B cell (primary cell): ENCODE measurements at regions not wholly inside any gene's neighbourhood (a gene's known extent, or its start where the extent isn't known, plus 50 kb on each side); places are given as distances from the start of the nearest gene placed in this dataset.

Experiments
- ATAC-seq: fragments of 200-7000 bp; cut with Tn5 transposase; one replicate; pipeline ENCODE4 v1.10.0; 2021; ENCODE audit warnings: low read depth, mild to moderate bottlenecking, moderate number of reproducible peaks, moderate library complexity
- CTCF ChIA-PET: fragments of 350-600 bp; sonication (Branson Sonifier 250); formaldehyde crosslinking; loops from one replicate; lab custom pipeline; 2021; ENCODE audit warnings: antibody characterized with exemption, inconsistent platforms; lab: Charles Lee
- POLR2A ChIA-PET: fragments of 350-600 bp; sonication (Branson Sonifier 250); formaldehyde crosslinking; loops from one replicate; lab custom pipeline; 2021; ENCODE audit warnings: antibody characterized with exemption; lab: Charles Lee
- DNase-seq: peaks from one replicate; pipeline ENCODE4 v3.0.0; 2013
- H2AFZ ChIP-seq: 2 replicates; pipeline ENCODE4 v1.6.1; 2012; ENCODE audit warnings: mild to moderate bottlenecking, low read depth, low read length; ENCODE audit not compliant: insufficient read depth, poor library complexity, severe bottlenecking
- H3K27ac ChIP-seq, 2 donors: 1 replicate in 1 of 2; 2 replicates in 1 of 2; pipeline ENCODE4 v1.5.1; 2012 to 2013; ENCODE audit warnings: low read length in 2 of 2, mild to moderate bottlenecking in 2 of 2, moderate library complexity in 1 of 2
- H3K27me3 ChIP-seq, 4 experiments: fragments of 200-600 bp in 1 of 4; sonication (generic) in 1 of 4; replicated peaks in 1 of 4; 1 replicate in 2 of 4; 2 replicates in 2 of 4; pipeline versions ENCODE4 v1.6.1 to v1.7.0; 2013 to 2016; ENCODE audit warnings: low read length in 3 of 4, mild to moderate bottlenecking in 2 of 4, mixed read lengths in 1 of 4, moderate library complexity in 1 of 4; ENCODE audit not compliant: insufficient read depth in 4 of 4, control insufficient read depth in 3 of 4; ENCODE audit errors: control extremely low read depth in 1 of 4
- H3K36me3 ChIP-seq, 2 experiments: replicated peaks in 1 of 2; 1 replicate in 1 of 2; 2 replicates in 1 of 2; pipeline versions ENCODE4 v1.6.1 to v1.7.1; 2013; ENCODE audit warnings: low read length in 1 of 2; ENCODE audit not compliant: insufficient read depth in 2 of 2, control insufficient read depth in 1 of 2; ENCODE audit errors: control extremely low read depth in 1 of 2, extremely low read depth in 1 of 2
- H3K4me1 ChIP-seq, 2 donors: fragments of 200-600 bp in 1 of 2; sonication (generic) in 1 of 2; 1 replicate in 1 of 2; 2 replicates in 1 of 2; pipeline versions ENCODE4 v1.5.1 to v1.6.1; 2013 to 2017; ENCODE audit warnings: low read length in 2 of 2; ENCODE audit not compliant: control insufficient read depth in 2 of 2, insufficient read depth in 2 of 2
- H3K4me2 ChIP-seq: replicated peaks from 2 replicates; pipeline ENCODE3; 2012; ENCODE audit warnings: mild to moderate bottlenecking, low read depth, low read length; ENCODE audit not compliant: poor library complexity, severe bottlenecking
- H3K4me3 ChIP-seq, 5 experiments: fragments of 200-600 bp in 1 of 5; sonication (generic) in 1 of 5; 1 replicate in 3 of 5; 2 replicates in 2 of 5; pipeline versions ENCODE4 v1.5.1 to v1.7.0; 2011 to 2016; ENCODE audit warnings: low read length in 4 of 5, mild to moderate bottlenecking in 4 of 5, low read depth in 2 of 5, control low read depth in 1 of 5, moderate library complexity in 1 of 5; ENCODE audit not compliant: insufficient read depth in 1 of 5; ENCODE audit errors: control extremely low read depth in 1 of 5, extremely low read depth in 1 of 5
- H3K79me2 ChIP-seq: fragments of 200-600 bp; sonication (generic); one replicate; pipeline ENCODE4 v1.6.0; 2016; ENCODE audit warnings: low read length; ENCODE audit not compliant: control insufficient read depth, insufficient read depth
- H3K9ac ChIP-seq: fragments of 200-600 bp; sonication (generic); 2 replicates; pipeline ENCODE4 v1.6.1; 2017; ENCODE audit warnings: mild to moderate bottlenecking, low read length, moderate library complexity
- H3K9me3 ChIP-seq, 3 donors: one replicate each; pipeline versions ENCODE4 v1.6.1 to v1.7.1; 2013; ENCODE audit warnings: low read length in 2 of 3; ENCODE audit not compliant: control insufficient read depth in 2 of 3, insufficient read depth in 1 of 3; ENCODE audit errors: control extremely low read depth in 1 of 3
- H4K20me1 ChIP-seq: 2 replicates; pipeline ENCODE4 v1.6.0; 2012; ENCODE audit warnings: mild to moderate bottlenecking, low read length; ENCODE audit not compliant: insufficient read depth, control insufficient read depth, poor library complexity, severe bottlenecking
- H3K27ac Mint-ChIP-seq: one replicate; pipeline ENCODE4 v1.8.0; 2021; ENCODE audit warnings: mixed read lengths
- H3K27me3 Mint-ChIP-seq: one replicate; pipeline ENCODE4 v1.8.0; 2021; ENCODE audit warnings: mixed read lengths
- H3K4me1 Mint-ChIP-seq: one replicate; pipeline ENCODE4 v1.8.0; 2021; ENCODE audit warnings: mixed read lengths
- H3K4me3 Mint-ChIP-seq: one replicate; pipeline ENCODE4 v1.8.0; 2021; ENCODE audit warnings: mixed read lengths
- H3K9me3 Mint-ChIP-seq: one replicate; pipeline ENCODE4 v1.8.0; 2022; ENCODE audit warnings: mixed read lengths; ENCODE audit not compliant: insufficient read depth
- CTCF ChIP-seq: fragments of 200-600 bp; IDR thresholded peaks from one replicate; pipeline ENCODE4 v1.8.0; 2022; ENCODE audit warnings: antibody characterized with exemption, mild to moderate bottlenecking
- EZH2 ChIP-seq: IDR thresholded peaks from 2 replicates; pipeline ENCODE4 v1.6.1; 2012; ENCODE audit warnings: borderline replicate concordance, low read depth, mild to moderate bottlenecking, moderate library complexity, low read length; ENCODE audit not compliant: insufficient read depth, poor library complexity, severe bottlenecking
- WGBS: methylation state at CpG from one replicate; pipeline ENCODE4 v1.1.5; 2013; ENCODE audit warnings: missing lambda C conversion rate; ENCODE audit not compliant: insufficient coverage; 5-methylcytosine and 5-hydroxymethylcytosine counted together
- intact Hi-C: fragments of 100-400 bp; cut with micrococcal nuclease; formaldehyde crosslinking; loops from one replicate; pipeline ENCODE4 v1.10.0; 2022

GRCh38 chr11:81705283-81705682 is 1028.4 kb downstream of the FAM181B start:
- Histone ChIP-seq H3K27me3 (no peaks in the 10 kb centered on the region), H3K79me2 (no peaks in the 10 kb centered on the region), H3K4me3 (no peak overlapping the region), H3K4me2 (no peak overlapping the region), H2AFZ (no peak overlapping the region), H3K9me3 (no peaks in the 10 kb centered on the region), H3K27ac (no peak overlapping the region), H4K20me1 (no peaks in the 10 kb centered on the region), H3K4me1 (no peaks in the 10 kb centered on the region), H3K9ac (no peak overlapping the region), H3K36me3 (no peaks in the 10 kb centered on the region)
- Mint-ChIP-seq H3K4me1 (no peaks in the 10 kb centered on the region), H3K27me3 (no peaks in the 10 kb centered on the region), H3K9me3 (peaks cover 3% of the 10 kb centered on the region), H3K27ac (no peak overlapping the region), H3K4me3 (no peak overlapping the region)
- 83% methylated on average over 2 of the region's 3 CpGs for WGBS
- CTCF ChIA-PET, result no interaction called here
- TF ChIP-seq EZH2 (no peak), CTCF (no peak)
- DNase-seq, result no peak
- POLR2A ChIA-PET, result no interaction called here
- ATAC-seq, result no peak
- intact Hi-C loops, result no loop called here

GRCh38 chr11:81700076-81700475 is 1033.6 kb downstream of the FAM181B start:
- H3K27ac ChIP-seq, result no peak overlapping the region
- WGBS, result no CpG with 5 or more reads among the region's 1 CpG
- ChIA-PET POLR2A (no interaction called here), CTCF (no interaction called here)
- no peaks in the 10 kb centered on the region for H4K20me1 ChIP-seq
- ATAC-seq, result no peak
- H3K27me3 ChIP-seq, result no peaks in the 10 kb centered on the region
- no peaks in the 10 kb centered on the region for H3K79me2 ChIP-seq
- TF ChIP-seq EZH2, result no peak
- no peak for TF ChIP-seq CTCF
- peaks cover 12% of the 10 kb centered on the region for H3K9me3 Mint-ChIP-seq
- H3K4me1 Mint-ChIP-seq, result no peaks in the 10 kb centered on the region
- peaks cover 0 to 3% (median 0%) of the 10 kb centered on the region in 3 donors for H3K9me3 ChIP-seq
- intact Hi-C loops, result no loop called here
- no peaks in the 10 kb centered on the region for H3K4me1 ChIP-seq
- no peak overlapping the region for H3K4me3 Mint-ChIP-seq
- no peak overlapping the region for H3K27ac Mint-ChIP-seq
- no peak overlapping the region for H2AFZ ChIP-seq
- no peaks in the 10 kb centered on the region for H3K27me3 Mint-ChIP-seq
- H3K9ac ChIP-seq, result no peak overlapping the region
- no peak overlapping the region for H3K4me3 ChIP-seq
- no peak overlapping the region for H3K4me2 ChIP-seq
- no peaks in the 10 kb centered on the region for H3K36me3 ChIP-seq
- no peak for DNase-seq
